Endometrium (tissue), 2 donors: ENCODE measurements at regions not wholly inside any gene's neighbourhood (a gene's known extent, or its start where the extent isn't known, plus 50 kb on each side); places are given as distances from the start of the nearest gene placed in this dataset.
A peak's percentile ranks its signal among the peaks of the same experiment; 100 is the strongest.

Source experiments
- FAIRE-seq: peaks from 2 replicates; lab custom pipeline; 2012; peaks lifted over from hg19 to GRCh38; lab: Jason Lieb, UNC
- donor health status: control.
- donor health status: control.

GRCh38 chr17:51435171-51435552, 174.8 kb downstream of the UTP18 start:
- no peak for FAIRE-seq

DNA sequence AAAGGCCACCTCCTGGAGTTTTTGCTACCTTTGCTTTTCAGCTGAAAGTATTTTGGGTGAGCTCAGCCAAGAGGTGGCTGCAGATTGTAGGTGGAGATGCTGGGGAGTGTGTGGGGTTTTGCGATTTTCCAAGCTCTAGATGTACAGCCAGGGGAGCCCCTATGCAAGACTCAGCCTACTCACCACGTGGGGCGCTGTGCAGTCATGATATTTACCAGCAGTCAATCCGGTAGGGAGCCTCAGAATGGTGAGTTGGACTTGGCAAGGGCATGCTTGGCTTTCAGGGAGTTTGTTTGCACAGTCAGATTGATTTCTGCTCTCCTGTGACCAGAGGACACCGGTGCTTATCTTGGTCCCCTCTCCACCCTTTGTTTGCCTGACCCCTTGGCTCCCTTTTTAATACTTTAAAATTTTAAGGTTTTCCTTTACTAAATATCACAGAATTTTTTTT, 175.3 kb downstream of the UTP18 start:
- no peak for FAIRE-seq

- no peak for FAIRE-seq
Observed at GRCh38 chr17:51439395-51440229, 179.3 kb downstream of the UTP18 start.

- FAIRE-seq: no peak
Observed at GRCh38 chr17:51441431-51441830, 181.1 kb downstream of the UTP18 start.

GRCh38 chr17:51442088-51442865, 181.9 kb downstream of the UTP18 start:
- no peak for FAIRE-seq

DNA sequence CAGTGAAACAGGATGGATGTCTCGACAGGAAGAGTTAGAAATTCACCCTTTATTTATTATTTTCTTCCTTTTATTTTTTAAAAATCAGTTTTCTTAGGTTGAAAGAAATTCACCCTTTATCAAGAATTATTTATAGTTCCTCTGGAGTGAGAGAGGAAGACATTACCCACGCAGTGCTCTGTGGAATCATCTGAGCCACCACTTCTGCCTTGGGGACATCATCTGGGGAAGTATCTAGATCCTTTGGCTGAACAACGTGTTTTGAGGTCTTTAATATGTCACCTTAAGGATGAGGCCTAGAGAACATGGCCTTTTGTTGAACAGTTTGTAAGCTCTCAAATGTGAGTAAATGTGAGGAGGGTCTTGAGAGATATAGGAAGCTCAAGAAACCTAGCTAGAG, 183.3 kb downstream of the UTP18 start:
- FAIRE-seq: no peak

GRCh38 chr17:51445946-51446345, 185.6 kb downstream of the UTP18 start:
- FAIRE-seq: no peak

- no peak for FAIRE-seq
Observed at GRCh38 chr17:51454456-51454978, 194.2 kb downstream of the UTP18 start.

DNA sequence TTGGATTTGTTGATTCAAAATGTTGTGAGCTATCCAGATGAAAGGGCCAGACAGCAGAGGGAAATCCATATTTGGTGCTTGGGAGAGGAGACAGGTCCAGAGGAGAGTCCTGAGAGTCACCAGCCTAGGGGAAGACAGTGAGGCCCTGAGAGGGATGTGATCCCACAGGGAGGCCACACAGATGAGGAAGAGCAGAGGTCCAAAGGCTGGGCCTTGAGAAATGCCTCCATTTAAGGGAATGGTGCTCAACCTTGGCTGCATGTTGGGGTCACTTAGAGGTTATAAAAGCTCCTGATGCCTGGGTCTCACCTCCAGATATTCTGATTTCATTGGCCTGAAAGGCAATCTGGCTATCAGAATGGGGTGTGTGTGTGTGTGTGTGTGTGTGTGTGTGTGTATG, 194.9 kb downstream of the UTP18 start:
- no peak for FAIRE-seq

- no peak for FAIRE-seq
Observed at GRCh38 chr17:51455931-51456330, 195.6 kb downstream of the UTP18 start.

DNA sequence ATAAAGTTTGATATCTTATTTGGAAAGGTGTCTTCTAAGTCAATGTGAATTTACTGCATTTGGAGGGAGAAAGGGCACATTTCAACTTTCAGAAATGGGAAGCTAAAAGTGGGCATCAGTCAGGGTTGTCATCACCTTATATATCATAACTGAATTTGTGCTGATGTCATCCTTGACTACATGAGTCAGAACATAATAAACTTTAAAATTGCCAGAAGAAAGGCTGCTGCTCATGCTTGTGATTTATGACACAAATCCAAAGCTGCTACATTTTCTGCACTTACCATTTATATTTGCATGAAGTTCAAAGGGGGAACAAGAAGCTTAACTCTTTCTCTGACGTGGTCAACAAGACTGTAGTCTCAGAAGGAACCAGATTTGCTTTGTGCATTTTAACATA, 196.6 kb downstream of the UTP18 start:
- no peak for FAIRE-seq

DNA sequence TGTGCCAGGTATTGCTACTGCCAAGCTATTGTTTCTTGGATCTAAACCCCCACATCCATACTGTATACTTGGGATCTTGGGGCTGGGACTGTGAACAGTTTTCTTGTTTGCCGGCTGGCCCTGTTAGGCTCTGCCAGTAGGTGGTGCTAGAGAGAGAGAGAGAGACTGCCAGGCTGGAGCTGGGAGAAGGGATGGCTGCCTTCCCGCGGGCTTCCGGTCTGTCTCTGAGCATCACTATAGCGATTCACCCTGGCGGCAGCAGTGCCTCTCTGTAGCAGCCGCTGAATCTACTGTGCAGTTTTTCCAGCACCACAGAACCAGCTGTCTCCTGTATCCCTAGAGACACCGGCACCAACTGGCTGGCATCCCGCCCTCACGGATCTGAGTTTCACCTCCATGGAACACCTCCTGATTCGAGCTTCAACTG, 201.2 kb downstream of the UTP18 start:
- FAIRE-seq: no peak

DNA sequence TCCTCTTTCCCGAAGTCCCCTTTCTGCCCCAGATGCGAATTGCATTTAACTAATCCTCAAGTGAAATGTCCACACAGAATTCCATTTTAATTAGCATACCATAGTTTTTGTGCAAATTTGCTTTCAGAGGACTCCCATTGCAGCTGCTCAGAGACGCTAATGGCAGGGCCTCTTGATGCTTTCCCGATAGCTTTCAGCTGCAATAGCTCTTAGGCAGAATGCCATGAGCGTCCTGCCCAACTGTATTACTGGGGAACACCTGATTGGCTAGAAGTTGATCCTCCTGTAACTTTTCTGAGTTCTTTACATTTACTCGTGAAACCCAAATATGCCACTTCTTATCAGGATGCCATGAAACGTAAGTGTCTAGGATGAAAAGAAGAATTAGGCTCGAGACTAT, 203.0 kb downstream of the UTP18 start:
- FAIRE-seq: no peak

GRCh38 chr17:51467336-51467735, 207.0 kb downstream of the UTP18 start:
- no peak for FAIRE-seq

GRCh38 chr17:51472670-51473205, 212.4 kb downstream of the UTP18 start:
- FAIRE-seq: no peak

DNA sequence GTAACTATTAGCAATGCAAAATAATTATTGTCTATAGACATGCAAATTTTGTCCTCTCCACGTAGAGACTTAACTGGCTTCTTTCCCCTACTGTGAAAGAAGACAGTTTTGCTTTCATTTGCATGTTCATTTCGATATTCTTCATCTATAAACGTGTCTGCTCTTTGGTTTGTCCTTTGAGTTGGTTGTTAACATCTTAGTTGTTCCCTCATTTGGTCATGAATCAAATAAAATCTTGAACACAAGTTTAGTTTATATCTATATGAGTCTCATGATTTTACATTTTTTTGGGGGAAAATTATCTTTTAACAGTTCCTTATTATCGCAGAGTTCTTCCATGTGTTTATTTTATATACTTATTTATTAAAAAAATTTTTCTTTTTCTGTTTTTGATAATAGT, 214.4 kb downstream of the UTP18 start:
- FAIRE-seq: no peak

- no peak for FAIRE-seq
Observed at GRCh38 chr17:51475730-51476129, 215.4 kb downstream of the UTP18 start.

- no peak for FAIRE-seq
Observed at GRCh38 chr17:51479303-51479702, 219.0 kb downstream of the UTP18 start.

DNA sequence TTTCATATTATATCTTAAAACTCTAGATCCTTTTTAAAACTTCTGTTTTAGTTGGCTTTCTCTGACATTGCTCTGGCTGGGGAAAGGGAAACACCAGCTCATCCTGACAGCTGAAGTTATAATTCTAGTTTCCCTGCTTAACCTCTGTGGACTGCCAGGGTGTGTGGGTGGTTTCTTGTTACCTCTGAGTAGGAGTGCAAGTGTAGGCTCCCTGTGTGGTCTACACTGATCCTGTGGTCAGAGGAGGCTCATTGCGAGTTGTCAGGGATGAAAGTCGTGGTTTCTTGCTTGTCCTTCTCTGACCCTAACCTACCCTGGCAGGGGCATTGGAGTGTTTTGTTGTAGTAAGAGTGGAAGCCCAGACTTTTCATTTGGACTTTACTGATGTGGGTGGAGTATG, 221.0 kb downstream of the UTP18 start:
- no peak for FAIRE-seq

GRCh38 chr17:51482248-51482647, 221.9 kb downstream of the UTP18 start:
- FAIRE-seq: peak; percentile 80

DNA sequence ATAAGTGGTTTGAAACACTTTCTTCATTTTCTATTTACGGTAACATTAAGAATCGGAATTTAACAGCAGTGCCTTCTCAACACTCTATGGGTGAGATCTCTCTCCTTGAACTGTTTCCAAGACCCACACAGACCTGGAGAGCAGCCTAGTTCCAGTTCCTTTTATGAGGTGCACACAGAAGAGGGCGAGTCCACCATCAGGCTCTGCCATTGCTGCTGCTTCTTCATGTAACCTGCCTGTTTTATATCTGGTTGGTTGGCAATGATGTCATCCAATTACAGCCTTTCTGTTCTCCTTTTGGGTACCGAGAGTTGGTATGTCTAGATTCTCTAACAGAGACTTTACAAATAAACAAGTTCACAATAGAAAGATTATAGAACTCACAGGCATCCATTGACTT, 225.7 kb downstream of the UTP18 start:
- no peak for FAIRE-seq

- no peak for FAIRE-seq
Observed at GRCh38 chr17:51486885-51487520, 226.7 kb downstream of the UTP18 start.
